ENCODE measurements at regions not wholly inside any gene's neighbourhood (a gene's known extent, or its start where the extent isn't known, plus 50 kb on each side); places are given as distances from the start of the nearest gene placed in this dataset.

- H3K27ac Mint-ChIP-seq = no peak overlapping the region
- WGBS (ENCODE audit: extremely low coverage, insufficient read length, low lambda C conversion rate) = no CpG with 5 or more reads among the region's 3 CpGs
These were observed 287.7 kb upstream of the ZSWIM2 start for GRCh38 chr2:187136646-187137045.

More at GRCh38 chr2:187136646-187137045, 287.7 kb upstream of the ZSWIM2 start:
- H3K79me2 ChIP-seq (ENCODE audit: insufficient read depth, low read length) = no peaks in the 10 kb centered on the region
- Mint-ChIP-seq H3K4me3 (no peak overlapping the region), H3K4me1 (no peaks in the 10 kb centered on the region), H3K9me3 (no peaks in the 10 kb centered on the region), H3K36me3 (ENCODE audit: insufficient read depth in 1 of 3, low read depth in 3 of 3) (no peaks in the 10 kb centered on the region), H3K27me3 (ENCODE audit: low read depth) (no peaks in the 10 kb centered on the region)
- TF ChIP-seq CTCF (conservative IDR thresholded peaks at IDR 0.05) = no peak
- no peak overlapping the region for H4K91ac ChIP-seq (ENCODE audit: insufficient read length, low read depth, low read length)
- H3K79me1 ChIP-seq (ENCODE audit: insufficient read depth, low read depth, low read length, poor library complexity, severe bottlenecking) = no peaks in the 10 kb centered on the region
- no peak overlapping the region for H4K8ac ChIP-seq (replicated peaks; ENCODE audit: insufficient read length, low read depth, low read length)
- no peak for DNase-seq
- no peaks in the 10 kb centered on the region for H4K20me1 ChIP-seq (ENCODE audit: control insufficient read depth, insufficient read depth, insufficient read length)
- no peak overlapping the region for H3K56ac ChIP-seq (ENCODE audit: insufficient read length, low read depth, low read length)
- H2AK5ac ChIP-seq (ENCODE audit: insufficient read length, low read length) = no peak overlapping the region
- no peak overlapping the region for H3K18ac ChIP-seq (ENCODE audit: insufficient read length, low read depth, low read length)
- no peak overlapping the region for H3K4me2 ChIP-seq (ENCODE audit: insufficient read depth, insufficient read length, low read length)
- H3K4me1 ChIP-seq (ENCODE audit: insufficient read depth, low read length) = no peaks in the 10 kb centered on the region
- no peak overlapping the region for H3K9ac ChIP-seq (ENCODE audit: extremely low read depth, insufficient read length, low read length)
- no peak overlapping the region for H3K4ac ChIP-seq (ENCODE audit: low read depth, low read length)
- no peaks in the 10 kb centered on the region for H3K27me3 ChIP-seq (ENCODE audit: insufficient read depth, low read length)
- H2BK15ac ChIP-seq (ENCODE audit: low read depth, low read length) = no peak overlapping the region
- H2BK12ac ChIP-seq (ENCODE audit: insufficient read length, low read depth, low read length) = no peak overlapping the region
- no peak overlapping the region for H2AFZ ChIP-seq (ENCODE audit: low read length)
- no peak overlapping the region for H4K5ac ChIP-seq (ENCODE audit: insufficient read length, low read depth, low read length)
- no peak overlapping the region for H2BK120ac ChIP-seq (ENCODE audit: low read depth, low read length, poor library complexity, severe bottlenecking)
- no peak overlapping the region for H3K14ac ChIP-seq (ENCODE audit: insufficient read depth, low read length)
- no peak overlapping the region for H3K23ac ChIP-seq (ENCODE audit: insufficient read length, low read depth, low read length)
- no peak overlapping the region for H2BK20ac ChIP-seq (ENCODE audit: low read depth, low read length, poor library complexity, severe bottlenecking)
- H3T11ph ChIP-seq (ENCODE audit: low read length) = no peak overlapping the region
- H3K23me2 ChIP-seq (ENCODE audit: insufficient read length, low read depth, low read length, poor library complexity, severe bottlenecking) = no peaks in the 10 kb centered on the region
- H3K27ac ChIP-seq (ENCODE audit: insufficient read length, low read depth, low read length) = no peak overlapping the region
- H2BK5ac ChIP-seq (ENCODE audit: insufficient read length, low read length) = no peak overlapping the region
- no peaks in the 10 kb centered on the region for H3K9me3 ChIP-seq (ENCODE audit: control insufficient read depth, low read depth, low read length)
